Nephron progenitor cell (in vitro differentiated cells): ENCODE measurements at regions not wholly inside any gene's neighbourhood (a gene's known extent, or its start where the extent isn't known, plus 50 kb on each side); places are given as distances from the start of the nearest gene placed in this dataset.

Experiments
- DNase-seq: peaks from one replicate; pipeline ENCODE4 v3.0.0; 2021
- H3K27ac Mint-ChIP-seq: 2 replicates; pipeline ENCODE4 v1.8.0; 2021; ENCODE audit warnings: mild to moderate bottlenecking, moderate library complexity, mixed read lengths
- H3K27me3 Mint-ChIP-seq: 2 replicates; pipeline ENCODE4 v1.8.0; 2021; ENCODE audit warnings: mild to moderate bottlenecking, low read depth, mixed read lengths; ENCODE audit not compliant: poor library complexity
- H3K36me3 Mint-ChIP-seq: 2 replicates; pipeline ENCODE4 v1.8.0; 2021; ENCODE audit warnings: low read depth, mixed read lengths
- H3K4me1 Mint-ChIP-seq: 2 replicates; pipeline ENCODE4 v1.8.0; 2021; ENCODE audit warnings: mixed read lengths
- H3K4me3 Mint-ChIP-seq: 2 replicates; pipeline ENCODE4 v1.8.0; 2021; ENCODE audit warnings: mild to moderate bottlenecking, moderate library complexity, mixed read lengths
- H3K9me3 Mint-ChIP-seq: 2 replicates; pipeline ENCODE4 v1.8.0; 2021; ENCODE audit warnings: mild to moderate bottlenecking, moderate library complexity, mixed read lengths
- TF ChIP-seq, protein P1 (sequence below): fragments of 200-600 bp; sonication (generic); IDR thresholded peaks from 2 replicates; pipeline ENCODE4 v1.5.0; 2021; ENCODE audit warnings: antibody characterized with exemption

DNA sequence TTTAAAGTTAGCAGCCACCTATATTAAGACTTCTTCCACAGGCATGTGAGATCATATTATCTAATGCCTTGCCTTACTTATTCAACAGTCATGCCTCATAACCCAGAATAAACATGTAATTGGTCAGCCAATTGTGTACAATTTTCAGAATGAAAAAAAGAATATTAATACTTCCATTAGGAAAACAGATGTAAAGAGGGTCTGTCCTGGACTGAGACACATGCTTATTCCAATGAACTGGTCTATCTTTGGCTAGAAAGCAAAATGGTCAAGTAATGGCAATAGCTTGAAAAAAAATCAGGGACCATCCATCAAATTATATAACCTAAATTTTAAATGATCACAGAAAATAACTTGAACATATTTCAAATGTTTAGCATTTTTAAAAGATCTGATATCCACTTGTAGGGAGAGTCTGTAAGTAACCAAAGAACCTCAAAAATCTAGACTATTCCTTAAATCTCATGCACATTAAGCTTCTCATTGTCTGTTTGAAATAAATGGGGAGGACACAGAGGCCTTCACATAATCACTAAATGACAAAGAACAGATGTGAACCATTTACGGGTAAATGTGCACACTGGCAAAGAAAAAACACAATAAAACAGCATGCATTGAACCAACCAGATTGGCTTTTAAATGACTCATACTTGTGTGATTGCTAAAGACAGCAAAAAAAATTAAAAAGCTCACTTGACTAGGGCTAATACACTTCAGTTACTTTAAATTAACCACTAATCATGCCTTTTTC, 568.8 kb upstream of the PCDH15 start:
- TF ChIP-seq, protein P1, sequence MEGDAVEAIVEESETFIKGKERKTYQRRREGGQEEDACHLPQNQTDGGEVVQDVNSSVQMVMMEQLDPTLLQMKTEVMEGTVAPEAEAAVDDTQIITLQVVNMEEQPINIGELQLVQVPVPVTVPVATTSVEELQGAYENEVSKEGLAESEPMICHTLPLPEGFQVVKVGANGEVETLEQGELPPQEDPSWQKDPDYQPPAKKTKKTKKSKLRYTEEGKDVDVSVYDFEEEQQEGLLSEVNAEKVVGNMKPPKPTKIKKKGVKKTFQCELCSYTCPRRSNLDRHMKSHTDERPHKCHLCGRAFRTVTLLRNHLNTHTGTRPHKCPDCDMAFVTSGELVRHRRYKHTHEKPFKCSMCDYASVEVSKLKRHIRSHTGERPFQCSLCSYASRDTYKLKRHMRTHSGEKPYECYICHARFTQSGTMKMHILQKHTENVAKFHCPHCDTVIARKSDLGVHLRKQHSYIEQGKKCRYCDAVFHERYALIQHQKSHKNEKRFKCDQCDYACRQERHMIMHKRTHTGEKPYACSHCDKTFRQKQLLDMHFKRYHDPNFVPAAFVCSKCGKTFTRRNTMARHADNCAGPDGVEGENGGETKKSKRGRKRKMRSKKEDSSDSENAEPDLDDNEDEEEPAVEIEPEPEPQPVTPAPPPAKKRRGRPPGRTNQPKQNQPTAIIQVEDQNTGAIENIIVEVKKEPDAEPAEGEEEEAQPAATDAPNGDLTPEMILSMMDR, result no peak
- Mint-ChIP-seq H3K27me3 (no peaks in the 10 kb centered on the region), H3K4me1 (no peaks in the 10 kb centered on the region), H3K4me3 (no peak overlapping the region), H3K9me3 (no peaks in the 10 kb centered on the region), H3K27ac (no peak overlapping the region), H3K36me3 (no peaks in the 10 kb centered on the region)
- no peak for DNase-seq

DNA sequence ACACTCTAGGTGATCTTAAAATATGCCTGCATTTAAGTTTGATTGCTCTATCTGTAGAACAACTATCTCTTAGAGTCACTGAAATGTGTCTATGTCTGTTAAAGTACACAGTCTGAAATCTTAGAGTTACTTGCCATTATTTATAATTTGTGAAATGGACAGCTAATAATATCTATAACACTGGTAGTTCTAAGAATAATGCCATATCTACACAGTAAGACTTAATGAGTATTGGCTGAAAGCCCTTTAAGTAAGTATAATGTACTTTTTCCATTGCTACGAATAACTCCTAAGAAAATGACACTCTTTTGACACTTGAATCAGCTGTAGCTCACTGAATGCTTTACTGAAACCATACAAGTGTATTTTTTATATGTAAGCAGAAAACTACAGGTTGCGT, 567.4 kb upstream of the PCDH15 start:
- H3K9me3 Mint-ChIP-seq, result no peaks in the 10 kb centered on the region
- no peak overlapping the region for H3K27ac Mint-ChIP-seq
- TF ChIP-seq, protein P1, result no peak
- no peaks in the 10 kb centered on the region for H3K36me3 Mint-ChIP-seq
- no peak for DNase-seq
- no peaks in the 10 kb centered on the region for H3K4me1 Mint-ChIP-seq
- H3K4me3 Mint-ChIP-seq, result no peak overlapping the region
- no peaks in the 10 kb centered on the region for H3K27me3 Mint-ChIP-seq

DNA sequence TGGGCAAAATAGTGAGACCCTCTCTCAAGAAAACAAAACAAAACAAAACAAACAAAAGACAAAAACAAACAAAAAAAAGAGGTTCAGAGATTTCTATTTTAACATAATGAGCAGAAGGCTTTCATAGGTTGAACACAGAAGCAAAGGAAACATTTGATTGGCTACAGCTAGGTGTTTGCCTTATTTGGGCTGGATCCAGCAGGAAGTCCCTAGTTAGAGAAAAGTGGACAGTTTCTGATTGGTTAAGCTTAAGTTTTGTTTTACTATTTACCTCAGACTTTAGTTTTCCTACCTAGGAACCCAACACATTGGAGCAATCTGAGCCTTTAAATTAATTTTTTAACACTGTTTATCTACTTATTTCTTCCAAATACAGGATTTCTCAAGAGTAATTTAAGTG, 566.5 kb upstream of the PCDH15 start:
- H3K4me1 Mint-ChIP-seq, result no peaks in the 10 kb centered on the region
- H3K4me3 Mint-ChIP-seq, result no peak overlapping the region
- DNase-seq, result no peak
- H3K27me3 Mint-ChIP-seq, result no peaks in the 10 kb centered on the region
- H3K36me3 Mint-ChIP-seq, result no peaks in the 10 kb centered on the region
- TF ChIP-seq, protein P1, result no peak
- no peak overlapping the region for H3K27ac Mint-ChIP-seq
- no peaks in the 10 kb centered on the region for H3K9me3 Mint-ChIP-seq

DNA sequence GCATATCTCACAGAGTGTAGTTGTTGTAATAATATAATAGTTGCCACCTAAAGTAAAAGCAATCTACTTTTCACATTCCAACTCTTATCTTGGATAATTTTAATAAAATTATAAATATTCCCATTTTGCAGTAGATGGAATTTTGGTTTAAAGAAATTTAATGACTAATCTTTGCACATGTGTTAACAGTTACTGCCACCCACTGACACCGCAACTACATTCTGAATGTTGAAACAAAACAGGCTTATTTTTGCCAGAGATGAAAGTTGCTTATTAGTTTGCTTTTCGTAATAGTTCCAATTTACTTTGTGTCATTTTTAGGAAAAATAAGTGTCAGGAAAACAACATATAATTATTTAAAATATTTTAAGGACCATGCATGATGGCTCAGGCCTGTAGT, 557.5 kb upstream of the PCDH15 start:
- H3K36me3 Mint-ChIP-seq, result no peaks in the 10 kb centered on the region
- no peak for DNase-seq
- no peaks in the 10 kb centered on the region for H3K4me1 Mint-ChIP-seq
- no peak overlapping the region for H3K4me3 Mint-ChIP-seq
- H3K27me3 Mint-ChIP-seq, result no peaks in the 10 kb centered on the region
- H3K27ac Mint-ChIP-seq, result no peak overlapping the region
- no peaks in the 10 kb centered on the region for H3K9me3 Mint-ChIP-seq
- TF ChIP-seq, protein P1, result no peak

DNA sequence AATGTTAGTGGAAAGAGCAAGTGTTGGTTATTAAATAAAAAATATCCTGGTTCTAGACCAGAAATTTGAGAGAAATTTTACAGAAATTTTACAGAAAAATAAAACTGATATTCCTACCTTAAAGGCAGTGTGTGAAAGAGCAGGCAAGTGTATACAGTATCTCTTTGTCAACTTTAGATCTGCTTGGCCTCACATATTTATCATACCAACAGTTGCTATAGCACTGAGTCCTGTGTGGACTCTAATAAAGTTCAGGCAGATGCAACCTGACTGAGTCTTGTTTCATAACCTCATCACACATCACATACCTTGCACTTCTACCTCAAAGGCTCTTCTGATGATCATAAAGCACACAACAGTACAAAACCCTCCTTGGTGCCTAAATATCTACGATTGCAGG, 552.4 kb upstream of the PCDH15 start:
- H3K27ac Mint-ChIP-seq, result no peak overlapping the region

More for the DNA sequence above, 552.4 kb upstream of the PCDH15 start:
- no peak for DNase-seq
- Mint-ChIP-seq H3K36me3 (no peaks in the 10 kb centered on the region), H3K27me3 (no peaks in the 10 kb centered on the region), H3K9me3 (no peaks in the 10 kb centered on the region), H3K4me1 (no peaks in the 10 kb centered on the region), H3K4me3 (no peak overlapping the region)
- TF ChIP-seq, protein P1, result no peak
